HL-60 (cell line): ENCODE measurements at regions not wholly inside any gene's neighbourhood (a gene's known extent, or its start where the extent isn't known, plus 50 kb on each side); places are given as distances from the start of the nearest gene placed in this dataset.

Experiments used
- DNase-seq, 2 experiments: peaks; one replicate each; pipeline ENCODE4 v3.0.0-alpha.2; 2010 to 2020; ENCODE audit warnings: low read depth in 1 of 2, low spot score in 1 of 2
- H3K27ac ChIP-seq: fragments of 250-450 bp; sonication (Bioruptor Pico); replicated peaks from 2 replicates; pipeline ENCODE4 v1.5.1; 2020; ENCODE audit warnings: mild to moderate bottlenecking, moderate library complexity
- H3K27me3 ChIP-seq: fragments of 250-450 bp; sonication (Bioruptor Pico); 2 replicates; pipeline ENCODE4 v1.5.1; 2021; ENCODE audit warnings: mild to moderate bottlenecking, moderate library complexity; ENCODE audit not compliant: insufficient read depth, poor library complexity, severe bottlenecking
- H3K4me3 ChIP-seq: replicated peaks from 2 replicates; pipeline ENCODE4 v1.5.1; 2011; ENCODE audit warnings: mild to moderate bottlenecking, control low read depth, low read length; ENCODE audit not compliant: insufficient read depth
- GABPA ChIP-seq: IDR thresholded peaks from 2 replicates; pipeline ENCODE4 v1.6.1; 2012; ENCODE audit warnings: low read depth
- POLR2AphosphoS5 ChIP-seq: IDR thresholded peaks from 2 replicates; pipeline ENCODE4 v1.6.1; 2012; ENCODE audit warnings: low read depth
- SPI1 ChIP-seq: IDR thresholded peaks from 2 replicates; pipeline ENCODE4 v1.6.1; 2012; ENCODE audit warnings: low read depth, mild to moderate bottlenecking, borderline replicate concordance
- TF ChIP-seq, protein P1 (sequence below): IDR thresholded peaks from one replicate; pipeline ENCODE4 v1.5.1; 2011; ENCODE audit warnings: low read length, control low read depth, inconsistent platforms; ENCODE audit not compliant: insufficient read depth
- TF ChIP-seq, protein P2 (sequence below): IDR thresholded peaks from 2 replicates; pipeline ENCODE4 v1.6.1; 2012; ENCODE audit warnings: low read depth; ENCODE audit not compliant: insufficient replicate concordance

DNA sequence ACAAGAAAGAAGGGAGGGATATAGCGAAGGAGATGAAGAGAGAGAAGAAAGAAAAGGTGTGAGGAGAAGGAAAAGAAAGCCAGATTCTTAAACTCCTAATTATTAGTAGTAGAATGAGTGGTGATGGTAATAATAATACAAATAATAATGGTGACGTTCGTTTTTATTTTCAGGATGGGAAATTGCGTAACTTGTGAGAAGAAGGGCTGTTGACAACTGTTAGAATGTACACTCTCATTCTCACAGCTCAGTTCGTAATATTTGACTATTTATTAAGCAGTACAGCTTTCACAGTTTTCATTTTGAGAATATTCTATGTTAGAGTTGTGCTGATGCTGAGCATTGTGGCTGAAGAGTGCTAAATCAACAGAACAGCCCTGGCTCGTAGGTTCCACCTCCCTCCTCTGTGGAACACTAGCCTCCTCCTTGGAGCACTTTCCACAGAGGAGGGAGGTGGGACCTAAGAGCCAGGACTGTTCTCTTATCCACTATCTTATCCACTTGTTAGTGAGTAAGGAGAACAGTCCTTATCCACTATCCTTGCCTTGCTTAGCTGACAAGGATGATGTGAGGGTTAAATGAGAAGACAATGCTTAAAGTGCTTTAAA, 258.3 kb upstream of the VLDLR start:
- TF ChIP-seq, protein P1, sequence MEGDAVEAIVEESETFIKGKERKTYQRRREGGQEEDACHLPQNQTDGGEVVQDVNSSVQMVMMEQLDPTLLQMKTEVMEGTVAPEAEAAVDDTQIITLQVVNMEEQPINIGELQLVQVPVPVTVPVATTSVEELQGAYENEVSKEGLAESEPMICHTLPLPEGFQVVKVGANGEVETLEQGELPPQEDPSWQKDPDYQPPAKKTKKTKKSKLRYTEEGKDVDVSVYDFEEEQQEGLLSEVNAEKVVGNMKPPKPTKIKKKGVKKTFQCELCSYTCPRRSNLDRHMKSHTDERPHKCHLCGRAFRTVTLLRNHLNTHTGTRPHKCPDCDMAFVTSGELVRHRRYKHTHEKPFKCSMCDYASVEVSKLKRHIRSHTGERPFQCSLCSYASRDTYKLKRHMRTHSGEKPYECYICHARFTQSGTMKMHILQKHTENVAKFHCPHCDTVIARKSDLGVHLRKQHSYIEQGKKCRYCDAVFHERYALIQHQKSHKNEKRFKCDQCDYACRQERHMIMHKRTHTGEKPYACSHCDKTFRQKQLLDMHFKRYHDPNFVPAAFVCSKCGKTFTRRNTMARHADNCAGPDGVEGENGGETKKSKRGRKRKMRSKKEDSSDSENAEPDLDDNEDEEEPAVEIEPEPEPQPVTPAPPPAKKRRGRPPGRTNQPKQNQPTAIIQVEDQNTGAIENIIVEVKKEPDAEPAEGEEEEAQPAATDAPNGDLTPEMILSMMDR = no peak
- TF ChIP-seq GABPA (no peak), SPI1 (no peak), POLR2AphosphoS5 (no peak)
- TF ChIP-seq, protein P2, sequence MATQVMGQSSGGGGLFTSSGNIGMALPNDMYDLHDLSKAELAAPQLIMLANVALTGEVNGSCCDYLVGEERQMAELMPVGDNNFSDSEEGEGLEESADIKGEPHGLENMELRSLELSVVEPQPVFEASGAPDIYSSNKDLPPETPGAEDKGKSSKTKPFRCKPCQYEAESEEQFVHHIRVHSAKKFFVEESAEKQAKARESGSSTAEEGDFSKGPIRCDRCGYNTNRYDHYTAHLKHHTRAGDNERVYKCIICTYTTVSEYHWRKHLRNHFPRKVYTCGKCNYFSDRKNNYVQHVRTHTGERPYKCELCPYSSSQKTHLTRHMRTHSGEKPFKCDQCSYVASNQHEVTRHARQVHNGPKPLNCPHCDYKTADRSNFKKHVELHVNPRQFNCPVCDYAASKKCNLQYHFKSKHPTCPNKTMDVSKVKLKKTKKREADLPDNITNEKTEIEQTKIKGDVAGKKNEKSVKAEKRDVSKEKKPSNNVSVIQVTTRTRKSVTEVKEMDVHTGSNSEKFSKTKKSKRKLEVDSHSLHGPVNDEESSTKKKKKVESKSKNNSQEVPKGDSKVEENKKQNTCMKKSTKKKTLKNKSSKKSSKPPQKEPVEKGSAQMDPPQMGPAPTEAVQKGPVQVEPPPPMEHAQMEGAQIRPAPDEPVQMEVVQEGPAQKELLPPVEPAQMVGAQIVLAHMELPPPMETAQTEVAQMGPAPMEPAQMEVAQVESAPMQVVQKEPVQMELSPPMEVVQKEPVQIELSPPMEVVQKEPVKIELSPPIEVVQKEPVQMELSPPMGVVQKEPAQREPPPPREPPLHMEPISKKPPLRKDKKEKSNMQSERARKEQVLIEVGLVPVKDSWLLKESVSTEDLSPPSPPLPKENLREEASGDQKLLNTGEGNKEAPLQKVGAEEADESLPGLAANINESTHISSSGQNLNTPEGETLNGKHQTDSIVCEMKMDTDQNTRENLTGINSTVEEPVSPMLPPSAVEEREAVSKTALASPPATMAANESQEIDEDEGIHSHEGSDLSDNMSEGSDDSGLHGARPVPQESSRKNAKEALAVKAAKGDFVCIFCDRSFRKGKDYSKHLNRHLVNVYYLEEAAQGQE = no peak
- DNase-seq = no peak
- Histone ChIP-seq H3K27ac (no peak overlapping the region), H3K27me3 (no peaks in the 10 kb centered on the region), H3K4me3 (no peak overlapping the region)

DNA sequence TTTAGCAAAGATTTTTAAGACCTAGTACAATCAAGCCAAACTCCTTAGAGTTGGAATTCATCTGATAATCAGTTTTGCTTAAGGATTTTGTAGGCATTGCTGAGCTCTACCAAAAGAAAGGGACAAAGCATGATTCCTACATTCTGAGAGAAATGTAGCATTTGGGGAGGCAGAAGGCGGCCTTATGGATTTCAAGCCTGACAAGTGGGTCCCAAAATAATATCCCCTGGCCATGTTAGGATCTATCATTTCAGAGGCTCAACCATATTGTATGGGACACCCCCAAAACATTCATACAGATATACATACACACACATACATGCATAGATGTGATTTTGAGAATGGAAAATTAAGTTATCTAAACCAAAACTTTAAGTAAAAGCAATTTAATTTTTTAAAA, 257.8 kb upstream of the VLDLR start:
- no peak overlapping the region for H3K27ac ChIP-seq
- no peak for TF ChIP-seq SPI1
- TF ChIP-seq, protein P1 = no peak
- TF ChIP-seq POLR2AphosphoS5 = no peak
- TF ChIP-seq, protein P2 = no peak
- TF ChIP-seq GABPA = no peak
- no peak overlapping the region for H3K4me3 ChIP-seq

DNA sequence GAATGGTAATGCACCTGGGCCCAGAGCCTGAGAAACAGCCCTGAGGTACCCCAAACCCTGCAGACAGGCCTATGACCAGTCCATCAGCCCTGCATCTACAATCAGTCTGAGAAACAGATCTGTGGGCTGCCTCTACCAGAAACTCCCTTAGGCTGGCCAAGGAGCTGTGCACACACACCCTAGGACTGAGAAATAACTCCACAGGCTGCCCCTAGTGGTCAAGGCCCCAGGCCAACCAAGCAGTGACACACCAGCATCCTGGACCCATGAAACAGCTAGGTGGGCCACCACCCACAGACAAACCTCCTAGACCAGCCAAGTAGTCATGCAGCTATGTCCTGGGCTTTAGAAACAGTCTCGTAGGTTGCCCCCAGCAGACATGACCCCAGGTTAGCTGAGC, 253.6 kb upstream of the VLDLR start:
- H3K27ac ChIP-seq = no peak overlapping the region
- H3K4me3 ChIP-seq = no peak overlapping the region
- DNase-seq = no peak
- H3K27me3 ChIP-seq = no peaks in the 10 kb centered on the region
- TF ChIP-seq, protein P1 = no peak
- TF ChIP-seq GABPA (no peak), POLR2AphosphoS5 (no peak), SPI1 (no peak)
- TF ChIP-seq, protein P2 = no peak

More for the DNA sequence above, 257.8 kb upstream of the VLDLR start:
- DNase-seq = no peak
- no peaks in the 10 kb centered on the region for H3K27me3 ChIP-seq
